Transverse colon (tissue), 4 donors: ENCODE measurements at regions not wholly inside any gene's neighbourhood (a gene's known extent, or its start where the extent isn't known, plus 50 kb on each side); places are given as distances from the start of the nearest gene placed in this dataset.

Experiments
- DNase-seq: peaks from one replicate; pipeline ENCODE4 v3.0.0-alpha.2; 2019
- H3K27ac ChIP-seq, 4 donors: fragments of 200-600 bp; sonication (generic); 2 replicates each; pipeline ENCODE4 v1.5.1; 2016 to 2018; ENCODE audit warnings: inconsistent platforms in 4 of 4
- H3K27me3 ChIP-seq: fragments of 200-600 bp; sonication (generic); 2 replicates; pipeline ENCODE4 v1.5.1; 2017; ENCODE audit warnings: inconsistent platforms
- H3K36me3 ChIP-seq, 4 donors: fragments of 200-600 bp; sonication (generic); 2 replicates each; pipeline ENCODE4 v1.5.1; 2017 to 2019; ENCODE audit warnings: inconsistent platforms in 4 of 4
- H3K4me1 ChIP-seq, 4 donors: fragments of 200-600 bp; sonication (generic); 2 replicates each; pipeline ENCODE4 v1.5.1; 2017 to 2020; ENCODE audit warnings: inconsistent platforms in 4 of 4
- H3K4me3 ChIP-seq, 4 donors: fragments of 200-600 bp; sonication (generic); 1 replicate in 1 of 4; 2 replicates in 3 of 4; pipeline versions ENCODE4 v1.5.1 to v1.6.1; 2017 to 2019; ENCODE audit warnings: inconsistent platforms in 4 of 4
- H3K9me3 ChIP-seq, 2 donors: fragments of 200-600 bp; sonication (generic); 2 replicates each; pipeline ENCODE4 v1.5.1; 2017 to 2019; ENCODE audit warnings: inconsistent platforms in 2 of 2
- CTCF ChIP-seq, 5 experiments: fragments of 200-600 bp in 3 of 5; fragments of 450-650 bp in 2 of 5; sonication (generic) in 3 of 5; IDR thresholded peaks; 1 replicate in 2 of 5; 2 replicates in 3 of 5; pipeline ENCODE4 v1.5.1; 2016 to 2017; ENCODE audit warnings: antibody characterized with exemption in 5 of 5, inconsistent platforms in 3 of 5, mild to moderate bottlenecking in 2 of 5, moderate library complexity in 1 of 5
- EP300 ChIP-seq: sonication (generic); formaldehyde crosslinking; IDR thresholded peaks from one replicate; pipeline ENCODE4 v1.6.1; 2017; ENCODE audit warnings: antibody characterized with exemption, low read depth
- POLR2A ChIP-seq: fragments of 450-650 bp; IDR thresholded peaks from one replicate; pipeline ENCODE4 v1.6.1; 2016; ENCODE audit warnings: antibody characterized with exemption, mild to moderate bottlenecking, moderate library complexity
- POLR2AphosphoS5 ChIP-seq, 3 donors: sonication (generic); formaldehyde crosslinking; IDR thresholded peaks; one replicate each; pipeline ENCODE4 v1.6.1; 2016; ENCODE audit warnings: antibody characterized with exemption in 3 of 3
- WGBS, 2 donors: methylation state at CpG; one replicate each; pipeline ENCODE4 v1.1.5; 2018; ENCODE audit warnings: low coverage in 1 of 2; 5-methylcytosine and 5-hydroxymethylcytosine counted together
- in situ Hi-C, 4 donors: fragments of 200-750 bp; cut with MboI; loops; one replicate each; pipeline versions ENCODE4 v1.15.0 to v1.15.1; 2017; ENCODE audit warnings: low sequenced_read_pairs in 3 of 4, low pct_ligation_motif_present in 1 of 4, low pct_unique_long_range_greater_than_20kb in 1 of 4
- intact Hi-C: fragments of 100-400 bp; cut with DNase I; formaldehyde crosslinking; loops from one replicate; pipeline ENCODE4 v1.15.1; 2023; ENCODE audit warnings: low total_unique reads
- small RNA-seq, 4 donors: library from RNA; depleted of rRNA; stranded (forward); fragments of <200 nt; gene quantifications; one replicate each; pipeline ENCODE3, GENCODE V24; 2016

DNA sequence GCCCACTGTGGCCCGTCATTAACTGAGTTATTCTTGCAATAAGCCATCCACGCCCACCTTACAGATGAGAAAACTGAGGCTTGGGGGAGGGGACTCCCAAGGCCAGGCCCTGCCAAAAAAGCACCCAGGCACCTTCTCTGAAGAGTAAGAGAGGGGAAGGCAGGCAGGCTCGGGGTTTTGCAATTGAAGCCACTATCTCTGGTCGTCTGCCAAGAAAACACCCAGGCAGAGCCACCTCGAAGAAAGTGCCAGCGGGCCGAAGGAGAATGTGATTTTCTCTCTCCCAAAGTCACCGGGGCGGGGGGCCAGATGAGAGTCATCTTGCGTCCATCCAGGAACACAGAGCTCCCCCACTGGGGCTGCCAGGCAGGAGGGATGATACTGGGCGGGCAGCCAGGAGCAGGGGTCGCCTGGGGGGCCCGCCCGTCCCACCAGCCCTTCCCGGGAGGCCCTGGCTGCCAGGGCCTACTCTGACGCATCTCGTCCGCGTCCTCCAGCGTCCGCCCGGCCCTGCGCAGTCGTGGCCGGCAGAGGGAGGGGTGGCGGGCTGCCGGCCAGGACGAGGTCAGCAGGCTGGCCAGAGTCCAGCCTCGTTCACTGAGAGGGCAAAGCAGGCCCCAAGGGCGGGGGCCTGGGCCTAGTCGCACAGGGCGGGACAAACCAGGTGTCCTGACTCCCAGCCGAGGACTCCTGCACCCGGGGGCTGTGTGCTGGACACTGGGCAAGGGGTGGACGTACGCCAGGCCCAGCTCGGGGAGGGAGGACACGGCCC, 74.3 kb downstream of the RFLNA start:
- H3K27me3 ChIP-seq: no peaks in the 10 kb centered on the region
- intact Hi-C loops (loop anchor here (10.0 kb wide), 1 partner anchor 146 kb away; no protein-coding TSS in a partner anchor), in situ Hi-C loops (loop anchor here in 1 of 4 donors (25.0 kb wide), 1 partner anchor 393 kb away; no protein-coding TSS in a partner anchor)
- no peaks in the 10 kb centered on the region for H3K9me3 ChIP-seq
- H3K36me3 ChIP-seq: peaks cover 0 to 10% (median 0%) of the 10 kb centered on the region in 4 donors
- DNase-seq: peak; percentile 86
- TF ChIP-seq POLR2AphosphoS5 (IDR thresholded peaks at IDR 0.05) (peak; percentile 82 to 88 (median 86)), POLR2A (no peak), CTCF (IDR thresholded peaks at IDR 0.05) (peak; percentile 38 to 78 (median 48)), EP300 (peak; percentile 35)
- peaks cover 34 to 40% (median 38%) of the 10 kb centered on the region in 4 donors for H3K4me1 ChIP-seq
- 32% methylated on average over 28 of the region's 38 CpGs; no CpG with 5 or more reads in 1 of the 2 donors for WGBS, 2 donors
- H3K27ac ChIP-seq: peak overlapping the region; percentile 84 to 91 (median 89)
- no peak overlapping the region for H3K4me3 ChIP-seq

GRCh38 chr12:124368421-124369032, 73.6 kb downstream of the RFLNA start:
- no peak for DNase-seq
- no peak overlapping the region for H3K4me3 ChIP-seq
- H3K27me3 ChIP-seq: no peaks in the 10 kb centered on the region
- H3K27ac ChIP-seq: peak overlapping the region; percentile 84 to 91 (median 89)
- H3K4me1 ChIP-seq: peaks cover 34 to 40% (median 38%) of the 10 kb centered on the region in 4 donors
- H3K9me3 ChIP-seq: no peaks in the 10 kb centered on the region
- peaks cover 0 to 10% (median 0%) of the 10 kb centered on the region in 4 donors for H3K36me3 ChIP-seq
- TF ChIP-seq POLR2AphosphoS5 (IDR thresholded peaks at IDR 0.05): no peak
- TF ChIP-seq POLR2A: no peak
- no peak for TF ChIP-seq EP300
- TF ChIP-seq CTCF (IDR thresholded peaks at IDR 0.05): no peak
- in situ Hi-C loops: loop anchor here in 1 of 4 donors (25.0 kb wide), 1 partner anchor 394 kb away; no protein-coding TSS in a partner anchor
- WGBS, 2 donors: 80 to 92% methylated on average over 1 to 10 of the region's 10 CpGs
- intact Hi-C loops: loop anchor here (10.0 kb wide), 1 partner anchor 146 kb away; no protein-coding TSS in a partner anchor

DNA sequence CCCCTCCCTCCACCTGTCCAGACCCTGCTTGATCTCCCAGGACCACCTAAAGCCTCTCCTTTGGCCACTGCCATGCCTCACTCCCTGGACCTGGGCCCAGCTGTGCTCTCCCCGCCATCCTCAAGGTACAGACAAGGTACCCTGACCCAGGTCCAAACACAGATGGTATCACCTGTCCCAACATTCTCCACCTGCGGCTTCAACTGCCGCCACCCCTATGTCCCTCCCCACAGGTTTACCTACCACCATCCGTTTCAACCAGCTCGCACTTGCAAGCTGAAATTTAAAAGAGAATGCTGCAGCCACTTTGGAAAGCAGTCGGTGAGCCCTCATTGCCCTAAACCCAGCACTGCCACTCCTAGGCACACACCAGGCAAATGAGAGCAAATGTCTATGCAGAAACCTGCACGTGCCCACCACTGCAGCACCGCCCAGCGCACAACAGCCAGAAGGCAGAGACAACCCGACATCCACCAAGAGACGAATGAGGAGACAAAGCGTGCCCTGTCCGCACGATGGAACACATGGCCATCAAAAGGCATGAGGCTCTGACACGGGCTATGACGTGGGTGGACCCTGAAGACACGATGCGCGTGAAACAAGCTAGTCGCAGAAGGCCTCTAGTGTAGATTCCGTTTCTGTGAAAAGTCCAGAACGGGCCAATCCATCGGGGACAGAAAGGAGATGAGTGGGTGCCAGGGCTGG, 71.0 kb downstream of the RFLNA start:
- intact Hi-C loops (loop anchor here (10.0 kb wide), 1 partner anchor 149 kb away; no protein-coding TSS in a partner anchor), in situ Hi-C loops (loop anchor here in 1 of 4 donors (25.0 kb wide), 1 partner anchor 396 kb away; no protein-coding TSS in a partner anchor)
- TF ChIP-seq CTCF (IDR thresholded peaks at IDR 0.05) (no peak), POLR2A (no peak), POLR2AphosphoS5 (IDR thresholded peaks at IDR 0.05) (no peak), EP300 (no peak)
- Histone ChIP-seq H3K27ac (no peak overlapping the region), H3K9me3 (no peaks in the 10 kb centered on the region), H3K4me1 (peaks cover 34 to 45% (median 39%) of the 10 kb centered on the region in 4 donors), H3K4me3 (no peak overlapping the region), H3K27me3 (no peaks in the 10 kb centered on the region), H3K36me3 (peaks cover 0 to 4% (median 2%) of the 10 kb centered on the region in 4 donors)
- no peak for DNase-seq
- WGBS, 2 donors: 91% methylated on average over 23 of the region's 23 CpGs; no CpG with 5 or more reads in 1 of the 2 donors

Small RNA genes lying in the stretch of these regions (small RNA-seq; reads per million reads assigned to genes)
- 0 to 0.12 (median 0) reads per million in 4 donors for gene AC073916.1
